Right forelimb (tissue), 1 donor: ENCODE measurements at regions not wholly inside any gene's neighbourhood (a gene's known extent, or its start where the extent isn't known, plus 50 kb on each side); places are given as distances from the start of the nearest gene placed in this dataset.

ENCODE experiments used
- DNase-seq: peaks from one replicate; pipeline ENCODE4 v3.0.0-alpha.2; 2018

DNA sequence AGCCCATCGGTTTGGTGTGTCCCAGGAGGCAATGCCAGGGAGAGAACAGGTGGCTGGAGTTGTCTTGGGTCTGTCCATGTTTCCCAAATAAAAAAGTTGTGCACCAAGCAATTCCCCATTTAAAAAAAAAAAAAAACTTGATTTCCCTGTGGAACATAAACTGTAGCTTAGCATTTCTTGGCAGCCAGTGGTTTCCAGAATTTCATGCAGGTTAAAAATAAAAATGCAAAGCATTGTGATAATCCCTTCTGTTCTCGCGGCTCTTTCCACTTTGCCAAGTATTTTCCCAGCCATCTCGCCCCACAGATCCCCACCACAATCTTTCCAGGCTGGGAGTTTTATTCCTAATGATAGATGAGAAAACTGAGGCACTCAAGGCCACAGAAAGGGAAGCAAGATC is 51.4 kb upstream of the MSX1 start:
- no peak for DNase-seq

DNA sequence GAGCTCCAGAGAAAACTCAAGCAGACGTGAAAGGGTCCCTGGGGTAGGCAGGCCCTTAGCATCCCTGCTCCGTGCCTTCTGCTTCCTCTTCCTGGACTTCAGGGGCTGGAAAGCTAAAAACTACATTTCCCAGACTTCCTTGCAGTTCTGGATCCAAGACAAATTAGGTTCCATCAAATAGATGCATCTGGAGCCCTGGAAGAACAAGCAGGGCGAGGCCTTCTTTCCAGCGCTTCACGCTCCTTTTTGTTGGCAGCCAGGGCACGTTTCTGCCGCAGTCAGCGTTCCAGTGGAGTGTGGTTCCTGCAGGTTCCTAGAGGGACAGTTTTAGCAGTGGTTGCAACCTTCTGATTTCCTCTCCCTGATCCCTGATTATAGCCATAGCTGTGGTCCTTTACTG is 53.6 kb upstream of the MSX1 start:
- DNase-seq, result no peak

DNA sequence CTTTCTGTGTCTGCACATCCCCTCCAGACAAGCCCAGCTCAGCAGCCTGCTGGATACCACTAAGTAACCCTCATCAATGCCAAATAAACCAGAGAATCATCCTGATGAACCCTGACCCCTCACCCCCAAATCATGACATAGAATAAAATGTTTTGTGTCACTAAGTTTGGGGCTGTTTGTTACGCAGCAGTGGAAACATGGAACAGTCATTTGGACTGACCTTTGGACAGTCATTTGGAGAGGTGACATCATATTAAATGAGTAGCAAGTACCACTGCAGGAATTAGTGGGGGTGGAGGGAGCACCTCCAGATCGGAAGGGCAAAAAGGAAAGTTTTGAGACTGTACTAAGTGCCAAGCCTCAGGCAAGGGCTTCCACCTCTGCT is 55.6 kb upstream of the MSX1 start:
- no peak for DNase-seq

DNA sequence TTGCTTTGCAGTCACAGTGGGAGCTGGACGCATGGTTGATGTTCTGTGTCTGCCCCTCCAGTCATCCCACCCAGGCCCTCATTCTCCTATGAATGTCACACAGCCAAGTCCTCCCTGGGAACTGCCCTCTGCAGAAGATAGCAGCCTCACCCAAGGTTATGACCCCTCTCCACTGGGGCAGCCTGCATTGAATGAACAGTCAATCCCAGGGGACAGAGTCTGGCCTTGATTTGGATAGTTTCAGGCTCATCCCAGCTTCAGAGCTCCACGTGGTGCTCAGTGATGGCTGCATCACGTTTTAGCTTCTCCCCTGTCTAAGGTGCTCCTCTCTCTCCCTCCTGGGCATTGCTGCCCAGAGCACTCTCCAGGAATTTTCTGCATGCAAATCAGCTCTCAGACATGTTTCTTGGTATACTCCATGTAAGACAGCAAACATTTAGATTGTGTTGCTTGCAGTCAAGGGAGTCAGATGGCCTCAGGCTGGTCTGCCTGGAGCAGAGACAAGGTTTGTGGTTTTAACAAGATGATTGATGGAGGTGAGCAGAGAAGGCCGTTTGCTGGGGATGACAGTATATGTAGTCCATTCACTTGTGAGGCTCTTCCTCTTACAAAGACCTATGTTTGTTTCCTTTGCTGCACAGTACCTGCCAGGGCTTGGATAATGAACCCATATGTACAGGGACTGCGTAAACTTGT is 56.1 kb upstream of the MSX1 start:
- DNase-seq, result no peak

DNA sequence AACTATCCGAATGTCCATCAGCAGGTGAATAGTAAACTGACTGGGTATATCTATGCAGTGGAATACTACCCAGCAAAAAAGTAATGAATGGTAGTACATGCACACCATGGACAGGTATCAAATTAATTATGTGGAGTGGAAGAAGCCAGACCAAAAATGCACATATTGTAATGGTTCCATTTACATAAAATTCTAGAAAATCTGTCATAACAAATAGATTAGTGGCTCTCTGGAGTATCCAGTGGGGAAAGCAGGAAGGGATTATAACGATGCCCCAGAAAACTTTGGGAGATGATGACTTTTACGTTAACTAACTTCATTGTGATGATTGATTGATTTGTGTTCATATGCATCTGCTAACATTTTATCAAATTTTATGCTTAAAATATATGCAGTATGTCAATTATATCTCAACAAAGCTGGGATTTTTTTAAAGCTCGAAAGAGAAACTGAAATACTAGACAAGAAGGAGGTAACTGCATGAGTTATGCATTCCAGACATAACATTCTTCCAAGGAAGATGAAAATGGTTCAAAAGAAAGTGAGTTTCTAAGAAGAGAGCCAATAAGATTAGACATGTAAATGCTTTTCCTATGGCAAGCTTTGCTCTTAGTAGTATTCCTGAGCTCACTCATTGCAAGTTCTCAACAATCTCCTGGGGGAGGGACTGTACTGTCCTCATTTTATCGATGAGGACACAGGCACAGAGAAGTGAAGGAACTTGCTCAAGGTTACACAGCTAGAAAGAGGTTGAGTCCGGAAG is 58.6 kb upstream of the MSX1 start:
- no peak for DNase-seq

DNA sequence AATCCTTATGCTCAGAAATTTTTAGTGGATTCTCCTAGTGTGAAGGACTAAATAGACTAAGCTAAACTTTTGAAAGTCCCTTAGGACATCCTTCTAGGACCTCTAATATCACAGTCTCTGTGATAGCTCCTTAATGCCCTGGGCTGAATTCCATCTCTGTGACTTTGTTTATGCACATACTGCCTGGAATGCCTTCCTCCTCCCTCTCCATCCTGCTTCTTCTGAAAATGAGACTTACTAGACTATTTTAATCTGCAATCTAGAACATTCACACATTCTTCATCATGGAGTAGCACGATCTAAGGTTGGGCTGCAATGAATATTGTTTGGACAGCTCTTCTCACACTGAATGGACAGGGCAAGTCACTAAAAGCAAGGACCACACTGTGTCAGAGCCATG is 65.0 kb upstream of the MSX1 start:
- DNase-seq, result no peak

DNA sequence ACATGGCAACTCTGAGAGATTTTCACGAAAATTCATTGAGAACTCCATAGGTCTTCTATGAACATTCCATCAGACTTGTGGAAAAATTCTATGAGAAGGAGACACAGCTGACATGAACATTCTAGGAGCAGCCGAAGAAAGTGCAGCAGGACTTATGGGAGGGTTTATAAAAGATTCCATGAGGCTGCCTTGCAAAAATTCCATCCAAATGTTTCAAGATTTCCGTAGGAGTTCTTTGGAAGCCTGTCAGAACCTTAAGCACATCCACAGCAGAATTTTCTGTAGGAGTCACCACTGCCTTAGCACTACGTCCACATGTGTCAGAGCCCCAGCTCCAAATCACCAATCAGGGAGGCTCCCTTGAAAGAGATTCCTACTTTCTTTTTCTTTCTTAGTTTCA is 67.0 kb upstream of the MSX1 start:
- no peak for DNase-seq

DNA sequence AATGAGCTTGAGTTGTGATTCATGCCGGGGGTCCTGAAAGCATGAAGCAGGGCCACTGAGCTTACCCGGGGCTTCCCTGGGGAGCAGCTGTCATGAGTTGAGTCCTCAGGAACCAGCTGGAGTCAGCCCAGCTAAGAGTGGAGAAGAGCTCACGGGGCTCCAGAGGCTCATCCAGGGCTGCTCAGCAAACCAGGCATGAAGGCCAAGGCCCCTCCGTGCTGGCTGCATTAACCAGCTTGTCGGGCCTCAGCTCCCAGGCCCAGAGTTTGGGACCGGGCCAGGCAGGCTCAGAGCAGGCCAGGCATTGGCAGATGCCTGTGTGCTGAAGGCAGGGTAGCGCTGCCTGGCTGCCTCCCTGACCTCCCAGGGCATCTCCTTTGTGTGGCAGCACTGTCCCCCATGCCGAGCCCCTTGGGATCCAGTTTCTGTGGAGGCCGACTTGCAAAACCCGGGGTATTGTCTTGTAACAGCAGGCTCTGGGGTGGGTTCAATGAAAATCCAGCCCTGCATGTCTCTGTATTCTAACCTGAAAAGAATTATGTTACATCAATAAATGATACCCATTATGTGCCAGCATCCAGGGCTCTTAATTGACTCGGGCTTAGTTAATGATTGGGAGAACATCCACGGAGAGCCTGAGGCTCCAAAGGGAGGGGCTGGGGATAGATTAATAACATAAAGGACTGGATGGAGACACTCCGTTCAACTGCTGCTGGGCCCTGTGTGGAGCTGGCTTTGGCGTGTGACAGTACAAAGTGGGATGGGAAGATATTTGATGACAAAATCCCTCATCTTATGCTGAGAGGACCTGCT is 68.0 kb upstream of the MSX1 start:
- no peak for DNase-seq

DNA sequence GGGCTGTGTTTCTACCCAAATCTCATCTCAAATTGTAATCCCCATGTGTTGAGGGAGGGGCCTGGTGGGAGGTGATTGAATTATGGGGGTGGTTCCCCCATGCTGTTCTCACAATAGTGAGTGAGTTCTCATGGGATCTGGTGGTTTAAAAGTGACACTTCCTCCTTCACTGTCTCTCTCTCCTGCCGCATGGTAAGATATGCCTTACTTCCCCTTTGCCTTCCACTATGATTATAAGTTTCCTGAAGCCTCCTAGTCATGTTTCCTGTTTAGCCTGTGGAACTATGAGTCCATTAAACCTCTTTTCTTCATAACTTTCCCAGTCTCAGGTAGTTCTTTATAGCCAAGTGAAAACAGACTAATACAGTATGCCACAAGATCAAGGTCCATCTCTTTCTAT is 70.0 kb upstream of the MSX1 start:
- no peak for DNase-seq

DNA sequence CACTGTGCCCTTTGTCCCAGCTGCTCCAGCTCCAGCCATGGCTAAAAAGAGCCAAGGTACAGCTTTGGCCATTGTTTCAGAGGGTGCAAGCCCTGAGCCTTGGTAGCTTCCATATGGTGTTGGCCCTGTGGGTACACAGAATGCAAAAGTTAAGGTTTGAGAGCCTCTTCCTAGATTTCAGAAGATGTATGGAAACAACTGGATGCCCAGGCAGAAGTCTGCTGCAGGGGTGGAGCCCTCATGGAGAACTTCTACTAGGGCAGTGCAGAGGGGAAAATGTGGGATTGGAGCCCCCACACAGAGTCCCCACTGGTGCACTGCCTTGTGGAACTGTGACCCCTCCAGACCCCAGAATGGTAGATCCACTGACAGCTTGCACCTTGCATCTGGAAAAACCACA is 70.9 kb upstream of the MSX1 start:
- DNase-seq, result no peak

DNA sequence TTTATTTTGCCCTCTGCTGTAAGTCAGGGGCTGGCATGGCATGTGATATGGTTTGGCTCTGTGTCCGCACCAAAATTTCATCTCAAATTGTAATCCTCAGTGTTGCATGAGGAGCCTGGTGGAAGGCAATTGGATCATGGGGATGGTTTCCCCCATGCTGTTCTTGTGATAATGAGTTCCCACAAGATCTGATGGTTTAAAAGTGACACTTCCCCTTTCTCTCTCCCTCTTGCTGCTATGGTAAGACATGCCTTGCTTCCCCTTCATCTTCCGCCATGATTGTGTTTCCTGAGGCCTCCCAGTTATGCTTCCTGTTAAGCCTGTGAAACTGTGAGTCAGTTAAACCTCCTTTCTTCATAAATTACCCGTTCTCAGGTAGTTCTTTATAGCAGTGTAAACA is 72.0 kb upstream of the MSX1 start:
- no peak for DNase-seq

DNA sequence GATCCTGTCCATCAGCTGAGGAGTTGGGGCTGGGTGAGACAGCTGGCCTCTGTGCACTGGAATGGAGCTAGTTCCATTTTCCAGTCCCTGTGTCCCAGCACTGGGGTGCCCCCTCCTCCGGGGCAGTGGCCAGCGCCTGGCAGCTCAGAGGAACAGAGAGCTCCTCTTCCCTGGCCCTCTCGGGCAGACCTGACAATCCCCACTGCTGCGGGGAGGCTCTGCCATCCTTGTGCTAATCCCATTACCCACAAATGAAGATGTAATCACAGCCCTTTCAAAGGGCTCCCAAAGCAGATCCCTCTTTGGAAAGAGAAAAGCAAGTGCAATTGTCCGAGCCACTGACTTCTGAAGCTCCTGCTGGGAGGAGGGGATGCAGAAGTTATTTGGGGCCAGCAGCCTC is 75.1 kb upstream of the MSX1 start:
- no peak for DNase-seq

DNA sequence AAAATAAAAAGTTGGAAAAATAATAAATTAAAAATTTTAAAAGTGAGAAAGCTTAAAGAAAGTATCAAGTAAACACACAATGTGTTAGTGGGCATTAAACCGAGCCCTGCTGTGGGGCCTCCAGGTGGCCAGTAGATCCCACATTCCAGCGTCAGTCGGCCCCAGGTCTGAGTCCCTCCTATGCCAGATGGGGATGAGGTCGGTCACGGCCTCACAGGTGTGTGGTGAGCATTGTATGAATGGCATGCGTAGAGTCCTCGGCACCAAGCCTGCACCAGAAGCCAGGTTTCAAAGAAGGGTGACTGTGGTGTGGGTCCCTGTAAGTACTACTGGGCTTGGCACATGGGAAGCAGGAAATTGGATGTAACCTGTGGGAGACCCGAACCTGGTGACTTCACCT is 75.6 kb upstream of the MSX1 start:
- DNase-seq, result no peak

DNA sequence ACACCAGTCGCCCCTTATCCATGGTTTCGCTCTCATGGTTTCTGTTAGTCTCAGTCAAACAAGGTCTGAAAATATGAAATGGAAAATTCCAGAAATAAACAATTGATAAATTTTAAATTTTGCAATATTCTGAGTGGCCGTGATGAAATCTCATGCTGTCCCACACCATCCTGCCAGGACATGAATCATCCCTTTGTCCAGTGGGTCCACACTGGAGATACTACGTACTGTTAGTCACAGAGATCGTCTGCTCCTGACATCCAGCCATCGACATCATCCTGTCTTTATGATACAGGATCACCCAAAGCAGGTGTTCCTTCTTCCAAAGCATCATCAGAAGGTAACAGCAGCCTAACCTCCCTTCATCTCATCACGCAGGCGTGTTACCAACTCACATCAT is 76.5 kb upstream of the MSX1 start:
- no peak for DNase-seq

DNA sequence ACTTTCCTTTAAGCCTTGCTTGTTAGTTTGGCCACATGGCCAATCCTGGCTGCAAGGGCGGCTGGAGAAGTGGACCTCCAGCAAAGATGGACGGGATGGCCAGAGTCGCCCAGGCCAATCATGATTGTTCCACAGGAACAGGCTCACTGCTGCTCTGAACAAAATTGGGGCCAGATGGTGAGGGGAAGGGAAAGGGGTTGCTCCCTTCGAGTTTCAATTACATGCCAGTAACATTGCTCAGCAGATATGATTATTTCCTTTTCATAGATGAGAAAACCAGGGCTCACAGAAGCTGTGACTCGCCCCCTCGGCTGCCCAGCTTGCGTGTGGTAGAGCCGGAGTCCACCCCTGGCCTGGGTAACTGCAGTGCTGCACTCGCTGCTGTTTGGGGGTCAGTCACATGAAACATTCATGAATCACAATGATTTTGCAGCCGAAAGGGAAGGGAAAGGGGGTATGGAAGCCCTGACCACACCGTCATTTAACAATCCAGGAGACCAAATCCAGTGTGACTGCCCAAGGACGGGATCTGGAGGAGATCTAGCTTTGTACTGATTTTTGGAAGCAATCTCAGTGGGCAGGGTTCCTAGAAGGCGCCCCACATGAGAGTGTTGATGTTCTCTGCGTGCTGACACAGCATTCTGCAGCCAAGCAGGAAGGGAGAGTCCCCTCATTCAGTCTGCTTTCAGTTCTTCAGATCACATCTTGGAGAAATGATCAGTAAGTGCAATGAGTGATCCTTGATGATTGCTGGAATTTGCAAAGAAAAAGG is 77.3 kb upstream of the MSX1 start:
- no peak for DNase-seq

DNA sequence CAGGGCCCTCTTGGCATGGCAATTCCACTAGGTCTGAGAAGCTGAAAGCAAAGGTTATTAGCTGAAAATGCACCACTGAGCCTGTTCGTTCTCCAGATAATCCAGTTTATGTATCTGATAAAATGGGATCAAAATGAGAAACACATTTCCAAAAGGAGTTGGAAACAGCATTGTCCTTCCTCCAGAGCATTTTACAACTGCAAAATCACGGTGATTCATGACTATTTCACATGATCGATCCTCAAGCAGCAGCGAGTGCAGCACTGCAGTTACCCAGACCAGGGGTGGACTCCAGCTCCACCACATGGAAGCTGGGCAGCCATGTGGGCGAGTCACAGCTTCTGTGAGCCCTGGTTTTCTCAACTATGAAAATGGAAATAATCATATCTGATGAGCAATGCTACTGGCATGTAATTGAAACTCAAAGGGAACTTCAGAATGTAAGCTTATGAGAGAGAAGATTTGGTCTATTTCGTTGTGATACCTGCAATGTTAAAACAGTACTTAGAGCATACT is 78.7 kb upstream of the MSX1 start:
- DNase-seq, result no peak

DNA sequence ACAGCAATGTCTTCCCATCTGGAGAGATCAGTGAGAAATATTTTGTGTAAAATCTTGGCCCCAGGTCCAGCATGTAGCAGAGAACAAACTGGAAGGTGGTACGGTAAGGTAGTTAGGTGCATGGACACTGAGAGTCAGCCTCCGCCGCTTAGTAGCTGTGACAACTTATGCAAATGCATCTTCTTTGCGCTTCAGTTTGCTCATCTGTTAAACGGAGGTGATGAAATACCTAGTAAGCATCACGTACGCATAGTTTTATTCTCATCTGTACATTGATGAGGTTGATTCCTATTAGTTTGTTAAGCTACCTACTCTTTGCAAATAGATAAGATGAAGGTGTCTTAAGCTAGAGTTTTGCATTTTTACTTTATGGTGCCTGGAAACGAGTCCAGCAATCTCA is 80.0 kb upstream of the MSX1 start:
- DNase-seq, result no peak

DNA sequence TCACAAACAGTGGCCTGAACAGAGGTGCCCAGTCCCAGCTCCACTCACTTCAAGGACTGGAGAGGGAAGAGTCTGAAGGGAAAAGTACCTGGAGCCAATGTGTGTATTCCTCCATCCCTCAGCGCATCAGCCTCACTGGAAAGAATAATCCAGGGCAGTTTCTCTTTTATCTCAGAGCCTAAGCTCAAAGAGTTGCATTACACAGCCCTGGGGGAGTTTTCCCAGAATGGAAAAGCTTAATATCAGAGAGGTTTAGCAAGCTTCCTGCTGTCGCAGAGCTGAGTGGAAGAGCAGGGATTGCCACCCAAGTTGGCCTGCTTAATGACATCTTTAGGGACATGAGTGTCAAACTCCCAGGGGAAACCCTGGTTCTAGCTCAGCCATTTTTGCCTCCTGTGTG is 80.4 kb upstream of the MSX1 start:
- no peak for DNase-seq

DNA sequence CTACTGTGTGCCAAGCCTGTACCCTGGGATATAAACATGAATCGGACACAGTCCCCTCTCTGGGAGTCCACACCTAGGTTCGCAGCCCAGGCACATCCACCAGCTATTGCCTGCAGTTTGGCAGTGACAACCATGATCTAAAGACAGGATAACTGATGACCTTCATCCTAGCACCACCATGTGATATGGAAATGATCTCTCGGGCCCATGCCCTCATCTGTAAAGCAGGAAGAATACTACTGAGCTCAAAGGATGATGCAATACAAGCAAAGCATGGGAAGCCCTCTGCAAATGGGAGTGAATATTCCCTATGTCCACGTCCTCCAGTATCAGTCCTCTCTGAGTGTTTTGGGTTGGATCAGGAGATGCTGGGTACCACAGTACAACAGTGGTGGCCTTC is 80.9 kb upstream of the MSX1 start:
- no peak for DNase-seq

DNA sequence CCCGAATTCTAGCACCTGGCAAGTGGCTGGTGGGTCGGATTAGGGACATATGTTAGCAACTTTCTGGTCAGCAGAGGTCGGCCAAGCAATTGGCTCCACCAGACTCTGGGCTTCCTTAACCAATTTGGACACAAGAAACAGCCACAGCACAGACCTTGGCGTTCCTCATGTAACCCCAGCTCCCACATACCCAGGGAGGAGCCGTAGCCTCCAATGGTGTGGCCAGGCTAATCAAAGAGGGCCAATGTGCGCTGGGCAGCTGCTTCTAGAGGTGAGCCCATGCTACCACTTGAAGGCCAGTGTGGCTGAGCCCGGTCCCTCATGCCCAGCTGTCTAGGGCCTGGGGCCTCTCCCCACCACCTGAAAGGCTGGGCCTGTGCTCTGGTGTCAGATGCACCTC is 82.5 kb upstream of the MSX1 start:
- no peak for DNase-seq

DNA sequence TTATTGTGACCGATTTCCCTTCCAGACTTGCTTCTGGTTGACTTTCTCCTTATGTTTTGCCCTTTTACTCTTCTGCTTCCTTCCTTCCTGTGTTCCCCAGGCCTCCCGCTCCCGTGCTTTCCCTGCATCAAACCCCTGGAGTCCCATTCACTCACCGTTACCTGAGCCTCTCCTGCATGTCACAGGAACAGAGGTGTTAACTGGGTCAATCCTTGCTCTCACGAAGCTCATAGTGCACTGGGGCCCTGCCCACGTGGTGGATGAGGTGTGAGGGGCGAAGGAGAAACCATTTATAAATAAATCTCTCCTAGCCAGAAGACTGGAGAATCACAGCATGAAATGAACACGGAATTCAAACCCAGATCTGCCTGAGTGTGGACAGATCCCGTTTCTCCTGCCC is 83.1 kb upstream of the MSX1 start:
- no peak for DNase-seq

DNA sequence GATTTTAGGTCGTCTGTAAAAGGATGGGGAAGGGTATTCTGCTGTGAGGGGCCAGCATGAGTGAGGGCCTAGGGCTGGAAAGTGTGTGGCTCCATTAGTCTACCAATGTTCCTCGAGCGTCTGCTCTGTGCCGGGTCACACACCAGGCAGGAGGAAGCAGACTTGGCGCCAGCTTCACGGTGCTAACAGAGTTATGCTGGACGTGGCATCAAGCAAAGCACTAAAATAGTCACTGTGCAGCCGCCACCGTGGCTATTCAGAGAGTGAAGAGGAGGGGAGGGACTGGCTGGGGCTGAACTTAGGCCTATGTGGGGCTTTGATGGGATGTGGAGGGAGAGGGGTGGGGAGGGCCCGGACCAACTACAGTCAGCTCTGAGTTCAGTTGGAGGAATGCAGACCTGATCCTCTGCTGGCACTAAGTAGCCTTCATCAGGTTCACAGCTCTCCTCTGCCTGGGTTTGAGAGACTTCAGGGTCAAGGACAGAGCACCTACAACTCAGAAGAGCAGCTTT is 83.9 kb upstream of the MSX1 start:
- DNase-seq, result no peak

DNA sequence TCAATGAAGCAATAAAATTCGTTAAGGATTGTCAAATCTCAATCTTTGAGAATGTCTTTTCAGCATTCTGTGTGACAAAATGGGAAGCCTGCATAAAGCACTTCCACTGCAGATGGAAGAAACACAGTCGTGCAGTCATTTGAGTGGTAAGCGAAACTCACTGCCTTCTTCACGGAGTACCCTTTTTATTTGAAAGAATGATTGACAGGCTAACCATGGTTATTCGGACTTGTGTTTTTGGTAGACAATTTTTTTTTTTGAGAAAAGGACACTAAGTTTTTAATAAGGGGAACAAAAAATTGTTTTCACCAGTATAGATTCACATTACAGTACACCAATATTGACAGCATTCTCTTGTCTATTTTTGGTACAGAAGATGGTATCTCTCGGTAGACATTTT is 86.9 kb upstream of the MSX1 start:
- DNase-seq, result no peak
